B cell (primary cell): ENCODE measurements at regions not wholly inside any gene's neighbourhood (a gene's known extent, or its start where the extent isn't known, plus 50 kb on each side); places are given as distances from the start of the nearest gene placed in this dataset.

Experiments
- EZH2 ChIP-seq: IDR thresholded peaks from 2 replicates; pipeline ENCODE4 v1.6.1; 2012; ENCODE audit warnings: borderline replicate concordance, low read depth, mild to moderate bottlenecking, moderate library complexity, low read length; ENCODE audit not compliant: insufficient read depth, poor library complexity, severe bottlenecking
- TF ChIP-seq, protein P1 (sequence below): fragments of 200-600 bp; IDR thresholded peaks from one replicate; pipeline ENCODE4 v1.8.0; 2022; ENCODE audit warnings: antibody characterized with exemption, mild to moderate bottlenecking

DNA sequence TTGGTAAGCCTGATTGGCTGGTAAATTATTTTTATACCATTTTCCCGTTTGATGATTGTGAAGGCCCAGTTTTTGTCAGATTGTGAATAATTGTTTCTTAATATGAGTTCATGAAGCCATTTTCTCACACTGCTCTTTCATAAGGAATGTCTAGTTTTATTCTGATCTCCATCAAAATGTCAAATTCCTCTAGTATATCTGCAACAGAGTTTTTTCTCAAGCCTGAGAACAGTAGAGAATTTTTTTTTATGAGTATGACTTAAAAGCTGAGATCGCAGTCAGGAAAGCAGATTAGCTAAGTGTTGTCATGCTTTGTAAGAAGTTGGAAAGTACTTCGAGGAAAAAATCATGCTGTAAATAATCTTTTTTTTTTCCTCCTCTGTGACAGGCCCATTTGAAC is 484.9 kb upstream of the ATP2B1 start:
- TF ChIP-seq, protein P1, sequence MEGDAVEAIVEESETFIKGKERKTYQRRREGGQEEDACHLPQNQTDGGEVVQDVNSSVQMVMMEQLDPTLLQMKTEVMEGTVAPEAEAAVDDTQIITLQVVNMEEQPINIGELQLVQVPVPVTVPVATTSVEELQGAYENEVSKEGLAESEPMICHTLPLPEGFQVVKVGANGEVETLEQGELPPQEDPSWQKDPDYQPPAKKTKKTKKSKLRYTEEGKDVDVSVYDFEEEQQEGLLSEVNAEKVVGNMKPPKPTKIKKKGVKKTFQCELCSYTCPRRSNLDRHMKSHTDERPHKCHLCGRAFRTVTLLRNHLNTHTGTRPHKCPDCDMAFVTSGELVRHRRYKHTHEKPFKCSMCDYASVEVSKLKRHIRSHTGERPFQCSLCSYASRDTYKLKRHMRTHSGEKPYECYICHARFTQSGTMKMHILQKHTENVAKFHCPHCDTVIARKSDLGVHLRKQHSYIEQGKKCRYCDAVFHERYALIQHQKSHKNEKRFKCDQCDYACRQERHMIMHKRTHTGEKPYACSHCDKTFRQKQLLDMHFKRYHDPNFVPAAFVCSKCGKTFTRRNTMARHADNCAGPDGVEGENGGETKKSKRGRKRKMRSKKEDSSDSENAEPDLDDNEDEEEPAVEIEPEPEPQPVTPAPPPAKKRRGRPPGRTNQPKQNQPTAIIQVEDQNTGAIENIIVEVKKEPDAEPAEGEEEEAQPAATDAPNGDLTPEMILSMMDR, result no peak
- TF ChIP-seq EZH2, result no peak
